ENCODE measurements at regions not wholly inside any gene's neighbourhood (a gene's known extent, or its start where the extent isn't known, plus 50 kb on each side); places are given as distances from the start of the nearest gene placed in this dataset.
"Not testable (repeated sequence)": the region's sequence is repeated elsewhere in the genome, so short reads cannot be mapped to it uniquely, and the experiment has no call there.

- in situ Hi-C loops (cut with MboI; ENCODE audit: low sequenced_read_pairs), result no loop called here
Observed at GRCh38 chr10:57706016-57706415, 561.7 kb downstream of the IPMK start.

- in situ Hi-C loops (cut with MboI; ENCODE audit: low sequenced_read_pairs), result no loop called here
Observed at GRCh38 chr10:57699944-57700343, 567.8 kb downstream of the IPMK start.

GRCh38 chr10:57696641-57697040 is 571.1 kb downstream of the IPMK start:
- in situ Hi-C loops (cut with MboI; ENCODE audit: low sequenced_read_pairs), result no loop called here

- in situ Hi-C loops (cut with MboI; ENCODE audit: low sequenced_read_pairs), result no loop called here
Observed at GRCh38 chr10:57694956-57695608, 572.6 kb downstream of the IPMK start.

GRCh38 chr10:57692255-57692980 is 575.3 kb downstream of the IPMK start:
- in situ Hi-C loops (cut with MboI; ENCODE audit: low sequenced_read_pairs), result no loop called here

- in situ Hi-C loops (cut with MboI; ENCODE audit: low sequenced_read_pairs), result no loop called here
Observed at GRCh38 chr10:57689596-57690297, 577.9 kb downstream of the IPMK start.

- in situ Hi-C loops (cut with MboI; ENCODE audit: low sequenced_read_pairs), result no loop called here
Observed at GRCh38 chr10:57679916-57680315, 587.8 kb downstream of the IPMK start.

- in situ Hi-C loops (cut with MboI; ENCODE audit: low sequenced_read_pairs), result no loop called here
Observed at GRCh38 chr10:57675125-57675524, 592.6 kb downstream of the IPMK start.

GRCh38 chr10:57673446-57673960 is 594.2 kb downstream of the IPMK start:
- in situ Hi-C loops (cut with MboI; ENCODE audit: low sequenced_read_pairs), result loop anchor here (25.0 kb wide), 1 partner anchor 336 kb away; no protein-coding TSS in a partner anchor

GRCh38 chr10:57664815-57665214 is 602.9 kb downstream of the IPMK start:
- in situ Hi-C loops (cut with MboI; ENCODE audit: low sequenced_read_pairs), result loop anchor here (25.0 kb wide), 1 partner anchor 328 kb away; no protein-coding TSS in a partner anchor

GRCh38 chr10:57663401-57663800 is 604.3 kb downstream of the IPMK start:
- in situ Hi-C loops (cut with MboI; ENCODE audit: low sequenced_read_pairs), result loop anchor here (25.0 kb wide), 1 partner anchor 326 kb away; no protein-coding TSS in a partner anchor

GRCh38 chr10:57661206-57661605 is 606.5 kb downstream of the IPMK start:
- in situ Hi-C loops (cut with MboI; ENCODE audit: low sequenced_read_pairs), result loop anchor here (25.0 kb wide), 1 partner anchor 324 kb away; no protein-coding TSS in a partner anchor

- in situ Hi-C loops (cut with MboI; ENCODE audit: low sequenced_read_pairs), result loop anchor here (25.0 kb wide), 1 partner anchor 320 kb away; no protein-coding TSS in a partner anchor
Observed at GRCh38 chr10:57657164-57657765, 610.4 kb downstream of the IPMK start.

- in situ Hi-C loops (cut with MboI; ENCODE audit: low sequenced_read_pairs), result loop anchor here (25.0 kb wide), 1 partner anchor 318 kb away; no protein-coding TSS in a partner anchor
Observed at GRCh38 chr10:57654856-57655255, 612.8 kb downstream of the IPMK start.

- in situ Hi-C loops (cut with MboI; ENCODE audit: low sequenced_read_pairs), result not testable (repeated sequence)
Observed at GRCh38 chr10:57645108-57645507, 622.6 kb downstream of the IPMK start.

- in situ Hi-C loops (cut with MboI; ENCODE audit: low sequenced_read_pairs), result no loop called here
Observed at GRCh38 chr10:57638411-57638810, 629.3 kb downstream of the IPMK start.

- in situ Hi-C loops (cut with MboI; ENCODE audit: low sequenced_read_pairs), result no loop called here
Observed at GRCh38 chr10:57628592-57629284, 639.0 kb downstream of the IPMK start.

- in situ Hi-C loops (cut with MboI; ENCODE audit: low sequenced_read_pairs), result no loop called here
Observed at GRCh38 chr10:57627642-57628178, 640.0 kb downstream of the IPMK start.

- in situ Hi-C loops (cut with MboI; ENCODE audit: low sequenced_read_pairs), result no loop called here
Observed at GRCh38 chr10:57624856-57625592, 642.7 kb downstream of the IPMK start.

Measured in HL-60/S4 (cell line).